Stimulated activated CD8-positive, alpha-beta memory T cell treated with anti-CD3 and anti-CD28 coated beads, Interleukin-12 subunit alpha, Interleukin-12 subunit beta, amount 100 ng/mL, for 4 hours (primary cell): ENCODE measurements at regions not wholly inside any gene's neighbourhood (a gene's known extent, or its start where the extent isn't known, plus 50 kb on each side); places are given as distances from the start of the nearest gene placed in this dataset.
"Not testable (repeated sequence)": the region's sequence is repeated elsewhere in the genome, so short reads cannot be mapped to it uniquely, and the experiment has no call there.

Source experiments
- DNase-seq: peaks from one replicate; pipeline ENCODE4 v3.0.0-alpha.2; 2020; ENCODE audit warnings: low read depth

GRCh38 chr1:143764831-143765230, 207.0 kb downstream of the FAM72C start:
- DNase-seq = not testable (repeated sequence)

DNA sequence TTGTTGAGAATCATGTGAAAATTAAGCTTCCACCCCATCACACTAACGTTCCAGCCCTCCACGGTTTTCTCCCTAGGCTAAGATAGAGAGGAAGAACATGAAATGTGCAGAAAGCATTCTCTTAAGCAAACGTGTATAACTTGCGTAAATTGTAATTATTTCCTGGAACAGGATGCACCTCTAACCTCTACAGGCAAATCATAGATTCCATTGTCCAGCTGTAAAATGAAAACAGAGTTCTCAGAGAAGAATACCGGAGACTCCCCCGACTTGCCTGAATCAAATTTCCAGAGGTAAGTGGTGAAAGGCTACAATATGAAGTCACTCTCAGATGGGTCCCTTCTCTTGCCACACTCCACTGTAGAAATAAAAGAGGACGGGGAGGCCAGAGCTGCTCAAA, 211.4 kb downstream of the FAM72C start:
- DNase-seq = not testable (repeated sequence)

DNA sequence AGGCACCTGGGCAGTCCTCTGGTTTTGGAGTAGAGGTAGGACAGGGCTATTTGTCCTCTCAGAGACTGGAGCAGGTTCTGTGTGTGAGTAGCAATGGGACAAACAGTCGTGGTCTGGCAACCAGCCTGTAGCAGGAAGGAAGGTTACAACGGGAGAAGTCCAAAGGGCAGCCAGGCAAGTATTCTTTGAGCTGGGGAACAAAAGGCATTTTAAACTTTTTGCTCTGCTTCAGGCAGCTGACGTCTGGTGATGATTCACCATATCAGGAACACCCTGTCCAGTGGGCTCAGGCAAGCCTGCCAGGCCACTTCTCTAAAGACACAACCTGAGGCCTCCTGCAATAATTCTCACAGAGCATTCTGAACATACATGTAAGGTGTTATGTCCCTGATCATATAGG, 215.8 kb downstream of the FAM72C start:
- not testable (repeated sequence) for DNase-seq

DNA sequence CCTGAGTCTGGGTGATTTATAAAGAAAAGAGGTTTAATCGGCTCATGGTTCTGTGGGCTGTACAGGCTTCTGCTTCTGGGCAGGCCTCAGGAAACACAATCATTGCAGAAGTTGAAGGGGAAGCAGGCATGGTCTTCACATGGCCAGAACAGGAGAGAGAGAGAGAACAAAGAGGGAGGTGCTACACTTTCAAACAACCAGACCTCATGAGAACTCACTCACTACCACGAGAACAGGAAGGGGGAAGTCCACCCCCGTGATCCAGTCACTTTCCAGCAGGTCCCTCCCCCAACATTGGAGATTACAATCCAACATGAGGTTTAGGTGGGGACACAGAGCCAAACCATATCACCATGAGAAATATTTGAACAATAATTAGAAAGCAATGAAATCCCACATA, 222.9 kb downstream of the FAM72C start:
- DNase-seq = no peak

DNA sequence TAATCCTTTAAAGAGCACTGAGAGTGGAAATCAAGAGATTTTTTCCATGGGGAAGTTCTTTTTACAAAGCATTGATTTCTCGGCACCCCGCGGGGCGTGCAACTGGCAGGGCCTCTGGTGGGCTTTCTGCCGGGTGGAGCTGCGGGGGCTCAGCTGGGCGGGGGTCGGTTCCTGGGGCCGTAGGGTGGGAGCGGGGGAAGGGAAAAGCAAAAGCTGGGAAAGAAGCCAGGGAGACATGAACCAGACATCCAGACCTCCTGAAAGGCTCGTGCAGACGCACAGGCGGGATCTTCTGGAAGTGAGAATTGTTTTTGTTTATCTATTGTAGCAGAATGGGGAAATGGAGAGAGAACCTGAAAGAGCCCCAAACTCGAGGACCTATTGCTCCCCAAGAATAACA, 235.2 kb downstream of the FAM72C start:
- DNase-seq = no peak

- no peak for DNase-seq
These were observed 235.9 kb downstream of the FAM72C start for GRCh38 chr1:143735764-143736461.

DNA sequence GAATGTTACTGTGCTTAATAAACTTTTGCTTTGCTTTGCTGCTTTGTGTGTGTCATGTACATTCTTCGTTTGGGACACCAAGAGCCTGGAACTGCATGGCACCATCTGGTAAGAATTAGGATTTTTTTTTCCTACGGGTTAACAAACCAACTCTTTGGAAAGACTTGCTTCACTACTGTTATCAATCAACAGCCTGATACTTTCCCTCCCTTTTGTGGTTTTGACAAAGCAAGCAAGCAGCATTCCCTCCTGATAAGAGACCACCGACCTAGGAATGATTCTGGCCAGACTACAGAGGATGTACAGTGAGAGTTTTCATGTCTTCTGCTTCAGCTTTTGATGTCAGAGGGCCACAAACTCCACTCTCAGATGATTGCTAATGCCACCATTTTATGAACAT, 237.5 kb downstream of the FAM72C start:
- not testable (repeated sequence) for DNase-seq

DNA sequence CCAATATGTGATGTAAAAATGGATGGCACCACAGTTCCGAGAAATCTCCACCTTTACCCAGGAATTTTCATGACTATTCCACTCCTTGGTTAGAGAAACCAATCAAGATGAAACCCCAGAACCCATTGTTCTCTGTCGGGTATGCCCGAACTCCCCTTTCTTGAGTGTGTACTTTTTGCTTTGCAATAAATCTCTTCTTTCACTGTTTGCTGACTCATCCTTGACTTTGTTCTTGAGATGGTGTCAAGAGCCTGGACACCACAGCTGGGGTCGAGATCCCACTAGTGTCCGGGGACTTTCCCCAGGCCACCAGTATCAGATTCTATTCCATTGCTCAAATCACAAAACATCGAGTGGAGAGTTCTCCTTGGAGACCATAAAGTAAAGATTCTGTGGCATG, 240.9 kb downstream of the FAM72C start:
- DNase-seq = not testable (repeated sequence)

DNA sequence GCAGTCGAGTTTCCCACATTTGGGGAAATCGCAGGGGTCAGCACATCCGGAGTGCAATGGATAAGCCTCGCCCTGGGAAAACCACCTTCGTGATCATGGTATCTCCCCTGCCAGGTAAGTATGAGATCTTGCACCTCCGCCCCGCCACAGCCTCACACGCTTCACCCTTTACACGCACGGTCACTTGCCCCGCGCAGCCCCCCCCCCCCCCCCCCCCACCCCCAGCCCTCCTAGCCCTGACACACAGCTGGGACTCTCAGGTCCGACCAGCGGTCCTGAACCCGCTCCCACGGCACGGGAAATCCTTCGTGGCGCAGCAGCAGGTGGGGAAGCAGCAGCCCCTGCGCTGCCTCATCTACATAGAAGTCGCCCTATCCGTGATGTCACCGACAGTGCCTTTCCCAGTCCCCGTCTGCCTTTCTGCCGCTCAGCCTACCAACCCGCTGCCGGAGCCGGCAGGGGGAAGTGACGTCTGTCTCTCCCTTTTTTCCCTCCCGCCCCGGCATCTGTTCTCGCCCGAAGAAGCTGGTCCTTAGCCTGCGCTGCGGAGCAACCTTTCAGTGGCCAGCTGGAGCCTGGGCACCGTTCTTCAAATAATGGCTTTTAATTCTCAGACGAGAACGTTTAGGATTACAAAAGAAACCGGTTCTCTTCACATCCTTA, 242.2 kb downstream of the FAM72C start:
- DNase-seq = not testable (repeated sequence)

DNA sequence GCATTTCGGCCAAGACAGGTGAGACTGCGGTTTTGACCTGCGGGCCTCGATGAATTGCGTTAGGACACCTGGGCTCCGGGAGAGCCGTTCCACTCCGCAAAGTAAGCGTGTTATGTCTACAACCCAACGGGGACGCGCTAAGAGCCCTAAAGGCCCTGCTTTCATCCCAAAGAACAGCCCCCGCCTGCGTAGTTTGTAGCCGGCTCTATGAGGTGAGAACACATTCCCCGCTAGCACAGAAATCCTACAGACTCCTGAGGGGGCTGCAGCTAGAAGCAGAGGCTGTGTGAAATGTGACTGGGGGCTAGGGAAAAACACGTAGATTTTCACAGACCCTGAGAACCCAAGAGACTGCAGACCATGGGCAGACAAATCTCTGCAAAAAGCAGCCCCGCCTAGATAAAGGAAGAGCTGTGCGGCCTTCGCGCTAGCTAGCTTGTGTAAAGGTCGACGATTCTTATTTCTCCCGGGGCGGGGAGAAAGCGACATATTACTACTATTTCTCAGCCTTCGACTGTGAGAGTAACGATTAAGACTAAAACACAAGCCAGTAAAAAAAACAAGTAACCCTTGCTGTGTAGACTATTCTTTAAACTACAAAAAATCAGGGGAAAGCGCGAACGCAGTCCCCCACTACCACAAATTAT, 242.9 kb downstream of the FAM72C start:
- DNase-seq = not testable (repeated sequence)

GRCh38 chr1:143727263-143727662, 244.5 kb downstream of the FAM72C start:
- DNase-seq = no peak

- DNase-seq = no peak
These were observed 250.8 kb downstream of the FAM72C start for GRCh38 chr1:143721024-143721373.

GRCh38 chr1:143720087-143721023, 251.4 kb downstream of the FAM72C start:
- no peak for DNase-seq

- DNase-seq = no peak
These were observed 253.3 kb downstream of the FAM72C start for GRCh38 chr1:143718524-143718923.

DNA sequence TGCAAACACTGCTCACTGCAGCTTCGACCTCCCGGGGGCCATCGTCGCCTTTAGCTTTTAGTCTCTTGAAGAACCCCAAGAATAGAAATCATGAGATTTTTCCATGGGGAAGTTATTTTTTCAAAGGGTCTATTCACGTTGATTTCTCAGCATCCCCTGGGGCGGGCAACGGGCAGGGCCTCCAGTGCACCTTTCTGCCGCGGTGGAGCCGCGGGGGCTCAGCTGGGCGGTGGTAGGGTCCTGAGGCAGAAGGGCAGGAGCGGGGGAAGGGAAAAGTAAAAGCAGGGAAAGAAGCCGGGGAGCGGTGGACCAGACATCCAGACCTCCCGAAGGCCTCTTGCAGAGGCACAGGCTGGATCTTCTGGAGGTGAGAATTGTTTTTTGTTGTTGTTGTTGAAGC, 253.8 kb downstream of the FAM72C start:
- DNase-seq = no peak

DNA sequence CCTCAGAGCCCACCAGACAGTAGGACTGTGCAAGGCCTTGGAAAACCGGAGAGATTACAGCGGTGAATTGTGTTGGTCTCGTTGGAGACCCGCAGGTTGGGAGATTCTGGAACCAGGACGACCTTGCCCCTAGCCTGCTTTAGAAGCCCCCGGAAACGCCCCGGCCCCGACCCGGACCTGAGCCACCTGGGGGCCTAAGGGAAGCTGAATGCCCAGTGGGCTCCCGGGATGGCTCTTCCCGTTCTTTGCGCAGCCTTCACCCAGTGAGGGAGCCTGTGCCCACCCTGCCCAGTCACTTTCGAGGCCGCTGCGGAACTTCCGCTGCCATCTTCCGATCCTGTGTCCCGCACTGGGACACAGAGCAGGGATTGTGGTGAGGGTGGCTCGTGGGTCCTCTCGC, 254.4 kb downstream of the FAM72C start:
- DNase-seq = no peak

DNA sequence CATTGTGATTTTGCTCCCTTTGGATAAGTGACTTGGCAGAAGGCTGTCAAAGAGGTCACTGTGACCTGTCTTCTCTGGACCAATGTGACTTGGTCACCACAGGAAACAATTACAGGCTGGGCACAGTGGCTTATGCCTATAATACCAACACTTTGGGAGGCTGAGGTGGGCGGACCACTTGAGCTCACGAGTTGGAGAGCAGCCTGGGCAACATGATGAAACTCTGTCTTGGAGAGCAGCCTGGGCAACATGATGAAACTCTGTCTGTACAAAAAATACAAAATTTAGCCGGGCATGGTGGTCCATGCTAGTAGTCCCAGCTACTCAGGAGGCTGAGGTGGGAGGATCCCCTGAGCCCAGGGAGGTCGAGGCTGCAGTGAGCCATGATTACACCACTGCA, 256.9 kb downstream of the FAM72C start:
- DNase-seq = not testable (repeated sequence)

DNA sequence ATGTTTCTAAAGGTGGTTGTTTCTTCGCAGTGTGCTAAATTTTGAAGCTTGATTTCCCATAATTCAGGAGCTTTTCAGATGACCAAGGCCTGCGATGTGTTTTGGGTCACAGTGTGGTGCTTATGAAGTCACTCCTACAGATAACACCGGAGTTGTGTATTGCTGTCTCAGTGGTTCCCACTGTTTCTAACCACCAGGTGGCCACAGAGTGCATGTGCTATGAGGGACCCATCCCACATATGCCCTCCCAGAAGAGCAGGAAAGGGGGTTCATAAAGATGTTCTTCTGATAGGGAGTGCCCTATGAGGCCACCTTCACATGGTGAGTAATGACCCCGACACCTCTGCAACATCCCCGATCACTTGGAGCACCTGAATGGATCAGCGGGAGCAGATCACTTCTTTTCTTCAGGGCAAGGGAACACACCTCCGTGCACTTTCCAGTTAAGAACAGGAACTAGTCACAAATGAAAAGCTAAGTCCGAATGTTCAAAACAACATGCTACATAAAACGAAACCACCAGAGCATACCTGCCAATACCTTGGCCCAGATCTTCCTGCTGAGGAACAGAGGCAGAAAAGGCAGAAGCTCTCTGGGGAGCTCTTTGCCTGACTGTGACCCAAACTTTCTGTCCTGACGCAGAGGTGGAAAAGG, 262.1 kb downstream of the FAM72C start:
- DNase-seq = not testable (repeated sequence)

DNA sequence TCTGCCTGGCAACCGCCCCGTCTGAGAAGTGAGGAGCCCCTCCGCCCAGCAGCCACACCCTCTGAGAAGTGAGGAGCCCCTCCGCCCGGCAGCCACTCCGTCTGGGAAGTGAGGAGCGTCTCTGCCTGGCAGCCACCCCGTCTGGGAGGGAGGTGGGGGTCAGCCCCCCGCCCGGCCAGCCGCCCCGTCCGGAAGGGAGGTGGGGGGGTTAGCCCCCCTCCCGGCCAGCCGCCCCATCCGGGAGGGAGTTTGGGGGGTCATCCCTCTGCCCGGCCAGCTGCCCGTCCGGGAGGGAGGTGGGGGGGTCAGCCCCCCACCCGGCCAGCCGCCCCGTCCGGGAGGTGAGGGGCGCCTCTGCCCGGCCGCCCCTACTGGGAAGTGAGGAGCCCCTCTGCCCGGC, 269.0 kb downstream of the FAM72C start:
- not testable (repeated sequence) for DNase-seq

- DNase-seq = no peak
These were observed 272.1 kb downstream of the FAM72C start for GRCh38 chr1:143699731-143700130.

GRCh38 chr1:143699115-143699514, 272.7 kb downstream of the FAM72C start:
- DNase-seq = no peak

- DNase-seq = no peak
These were observed 273.8 kb downstream of the FAM72C start for GRCh38 chr1:143698016-143698415.
